Neural progenitor cell (in vitro differentiated cells): ENCODE measurements at regions not wholly inside any gene's neighbourhood (a gene's known extent, or its start where the extent isn't known, plus 50 kb on each side); places are given as distances from the start of the nearest gene placed in this dataset.

ENCODE experiments used
- EZH2phosphoT487 ChIP-seq: fragments of 200-600 bp; sonication (generic); IDR thresholded peaks from 2 replicates; pipeline ENCODE4 v1.6.1; 2017; ENCODE audit warnings: antibody characterized with exemption
- TF ChIP-seq, protein P1 (sequence below): fragments of 200-600 bp; sonication (generic); IDR thresholded peaks from 2 replicates; pipeline ENCODE4 v1.5.1; 2017; ENCODE audit warnings: antibody characterized with exemption, mild to moderate bottlenecking

DNA sequence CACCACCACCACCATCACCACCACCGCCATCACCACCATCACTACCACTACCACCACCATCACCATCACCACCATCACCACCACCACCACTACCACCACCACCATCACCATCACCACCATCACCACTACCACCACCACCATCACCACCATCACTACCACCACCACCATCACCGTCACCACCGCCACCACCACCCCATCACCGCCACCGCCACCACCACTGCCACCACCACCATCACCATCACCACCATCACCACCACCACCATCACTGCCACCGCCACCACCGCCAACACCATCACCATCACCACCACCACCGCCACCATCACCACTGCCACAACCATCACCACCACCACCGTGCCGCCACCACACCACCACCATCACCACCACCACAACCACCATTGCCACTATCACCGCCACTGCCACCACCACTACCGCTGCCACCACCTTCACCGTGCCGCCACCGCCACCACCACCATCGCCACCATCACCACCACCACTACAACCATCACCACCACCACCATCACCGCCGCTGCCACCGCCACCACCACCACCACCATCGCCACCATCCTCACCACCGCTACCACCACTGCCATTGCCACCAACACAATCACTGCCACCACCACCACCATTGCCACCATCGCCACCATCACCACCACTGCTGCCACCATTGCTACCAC lies 1511.3 kb upstream of the AGA start:
- no peak for TF ChIP-seq EZH2phosphoT487
- TF ChIP-seq, protein P1, sequence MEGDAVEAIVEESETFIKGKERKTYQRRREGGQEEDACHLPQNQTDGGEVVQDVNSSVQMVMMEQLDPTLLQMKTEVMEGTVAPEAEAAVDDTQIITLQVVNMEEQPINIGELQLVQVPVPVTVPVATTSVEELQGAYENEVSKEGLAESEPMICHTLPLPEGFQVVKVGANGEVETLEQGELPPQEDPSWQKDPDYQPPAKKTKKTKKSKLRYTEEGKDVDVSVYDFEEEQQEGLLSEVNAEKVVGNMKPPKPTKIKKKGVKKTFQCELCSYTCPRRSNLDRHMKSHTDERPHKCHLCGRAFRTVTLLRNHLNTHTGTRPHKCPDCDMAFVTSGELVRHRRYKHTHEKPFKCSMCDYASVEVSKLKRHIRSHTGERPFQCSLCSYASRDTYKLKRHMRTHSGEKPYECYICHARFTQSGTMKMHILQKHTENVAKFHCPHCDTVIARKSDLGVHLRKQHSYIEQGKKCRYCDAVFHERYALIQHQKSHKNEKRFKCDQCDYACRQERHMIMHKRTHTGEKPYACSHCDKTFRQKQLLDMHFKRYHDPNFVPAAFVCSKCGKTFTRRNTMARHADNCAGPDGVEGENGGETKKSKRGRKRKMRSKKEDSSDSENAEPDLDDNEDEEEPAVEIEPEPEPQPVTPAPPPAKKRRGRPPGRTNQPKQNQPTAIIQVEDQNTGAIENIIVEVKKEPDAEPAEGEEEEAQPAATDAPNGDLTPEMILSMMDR: no peak
